HG02852 (cell line): ENCODE measurements at regions not wholly inside any gene's neighbourhood (a gene's known extent, or its start where the extent isn't known, plus 50 kb on each side); places are given as distances from the start of the nearest gene placed in this dataset.

Experiments used
- ATAC-seq: cut with Tn5 transposase; IDR thresholded peaks from one replicate; pipeline ENCODE4 v1.9.1; 2021; ENCODE audit warnings: mild to moderate bottlenecking, moderate library complexity; ENCODE audit not compliant: unreplicated experiment

DNA sequence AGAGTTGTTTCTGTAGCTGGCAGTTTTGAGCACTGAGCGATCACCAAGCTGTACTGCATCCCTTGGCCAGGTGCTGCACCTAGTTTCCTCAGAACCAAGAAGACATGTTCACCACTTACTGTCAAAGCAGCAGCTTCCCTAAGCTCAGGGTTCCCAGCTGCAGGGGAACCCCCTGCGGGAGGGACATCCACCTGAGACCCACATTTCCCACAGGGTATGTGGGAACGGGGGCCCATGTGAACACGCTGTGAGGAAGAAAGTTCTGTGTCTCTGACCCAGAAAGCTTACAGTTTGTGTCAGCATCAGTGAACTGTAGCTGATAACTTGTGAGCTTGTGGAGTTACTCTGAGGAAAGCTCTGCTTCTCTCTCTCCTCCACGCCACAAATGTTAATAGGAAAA is 436.8 kb upstream of the IGFBP3 start:
- ATAC-seq, result no peak

DNA sequence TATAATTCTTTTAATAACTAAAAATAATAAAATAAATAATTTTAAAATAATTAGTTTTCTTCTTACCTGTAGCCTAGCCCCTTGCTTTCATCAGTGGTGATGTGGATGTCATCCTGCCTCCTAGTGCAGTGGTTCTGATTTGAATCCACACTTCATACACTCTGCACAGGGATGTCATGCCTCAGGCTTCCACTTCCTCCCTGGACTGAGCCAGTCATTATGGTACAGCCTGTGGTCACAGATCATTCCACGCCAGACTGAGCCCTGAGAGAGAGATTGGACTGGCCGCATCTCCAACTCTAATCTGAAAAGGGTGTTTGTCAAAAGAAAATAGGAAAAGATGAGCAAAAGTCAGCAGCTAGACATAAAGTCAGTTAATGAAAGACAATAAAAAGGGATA is 436.2 kb upstream of the IGFBP3 start:
- ATAC-seq, result peak; percentile 61

DNA sequence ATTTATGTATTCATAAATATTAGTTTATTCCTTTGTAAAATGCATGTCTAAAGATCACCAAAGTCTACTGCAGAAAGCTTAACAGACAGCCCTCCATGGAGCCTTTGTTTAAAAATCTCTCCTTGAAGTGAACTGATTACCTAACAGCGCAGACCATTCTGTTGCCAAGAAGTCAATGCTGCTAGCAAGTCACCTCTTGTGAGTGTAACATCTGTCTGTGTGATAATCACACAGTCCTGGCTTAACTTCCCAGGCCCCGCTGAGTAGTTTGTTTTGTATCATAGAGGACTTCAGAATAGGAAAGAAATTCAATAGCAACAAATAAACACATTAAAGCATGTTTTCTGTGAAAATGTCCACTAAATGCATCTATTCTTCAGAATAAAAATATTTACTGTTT is 435.3 kb upstream of the IGFBP3 start:
- ATAC-seq, result no peak

DNA sequence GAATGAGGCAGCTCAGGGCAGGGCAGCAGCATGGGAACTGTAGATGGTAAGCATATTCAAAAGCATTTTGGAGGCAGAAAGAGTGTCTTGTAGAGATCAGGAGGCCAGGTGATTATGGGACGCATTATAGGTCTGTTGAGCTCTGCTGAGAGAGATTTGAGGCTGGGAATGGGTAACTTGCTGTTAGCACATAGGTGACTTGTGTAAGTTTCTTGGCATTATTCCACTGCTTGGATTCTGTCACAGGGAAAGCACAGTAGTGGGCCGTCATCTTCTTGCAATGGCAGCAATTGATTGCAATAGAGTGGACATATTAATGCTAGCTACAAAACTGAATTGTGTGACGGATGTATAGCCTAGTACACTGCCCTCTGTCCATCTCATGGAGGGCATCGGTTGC is 434.3 kb upstream of the IGFBP3 start:
- ATAC-seq, result no peak

DNA sequence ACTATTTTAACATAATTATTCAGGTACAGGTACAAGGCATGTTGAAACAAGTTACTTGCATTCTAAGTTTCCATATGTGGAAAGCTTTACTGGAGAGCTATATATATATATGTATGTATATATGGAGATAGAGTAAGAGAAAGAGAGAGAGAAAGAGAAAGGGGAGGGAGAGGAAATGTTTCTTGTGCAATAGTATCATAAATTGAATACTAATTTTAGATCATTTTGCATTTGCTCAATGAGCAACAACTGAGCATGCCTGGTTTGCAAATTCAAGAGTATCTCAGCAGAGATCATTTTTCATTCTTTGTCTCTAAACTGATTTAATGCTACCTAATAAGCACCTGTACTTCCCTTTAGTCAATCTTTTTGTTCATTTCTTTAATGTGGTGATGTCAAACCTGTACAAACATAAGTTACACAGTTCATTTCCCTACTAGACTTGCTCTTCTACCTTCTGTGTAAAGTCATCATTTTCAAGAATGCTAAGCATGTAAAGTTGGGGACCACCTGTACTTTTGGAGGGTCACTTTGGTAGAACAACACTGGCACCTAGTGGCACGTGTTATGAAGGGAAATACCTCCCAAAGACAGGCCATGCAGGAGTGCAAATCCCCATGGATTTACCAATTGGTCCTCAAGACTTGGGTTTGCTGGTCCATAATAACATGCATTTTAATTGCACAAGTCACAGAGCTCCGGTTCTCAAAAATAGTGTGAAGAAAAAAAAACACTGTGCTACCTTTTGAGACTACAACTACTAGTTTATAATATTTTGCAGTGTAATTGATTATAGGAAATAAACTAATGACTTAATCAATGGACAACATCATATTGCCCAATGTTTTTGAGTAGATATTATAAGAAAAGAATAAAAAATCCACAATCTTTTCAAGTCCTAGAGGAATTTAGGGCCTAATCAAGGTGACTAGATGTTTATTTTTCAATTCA is 431.2 kb upstream of the IGFBP3 start:
- ATAC-seq, result no peak

DNA sequence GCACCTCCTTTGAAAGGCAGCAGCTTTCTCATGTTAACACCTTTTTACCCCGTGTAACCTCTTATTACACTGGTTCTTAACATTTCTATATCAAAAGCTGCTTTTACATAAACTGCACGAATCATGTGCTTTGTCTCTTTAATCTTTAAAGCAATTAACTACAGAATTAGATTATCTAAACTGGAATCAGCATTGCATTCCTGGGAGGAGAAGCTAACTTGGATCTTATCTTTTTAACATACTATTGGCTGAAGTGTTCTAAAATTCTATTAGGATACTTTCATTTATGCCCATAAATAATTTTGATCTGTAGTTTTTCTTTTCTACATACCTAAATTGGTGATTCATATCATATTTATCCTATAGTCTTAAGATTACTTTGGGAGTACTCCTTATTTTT is 428.4 kb upstream of the IGFBP3 start:
- ATAC-seq, result no peak

DNA sequence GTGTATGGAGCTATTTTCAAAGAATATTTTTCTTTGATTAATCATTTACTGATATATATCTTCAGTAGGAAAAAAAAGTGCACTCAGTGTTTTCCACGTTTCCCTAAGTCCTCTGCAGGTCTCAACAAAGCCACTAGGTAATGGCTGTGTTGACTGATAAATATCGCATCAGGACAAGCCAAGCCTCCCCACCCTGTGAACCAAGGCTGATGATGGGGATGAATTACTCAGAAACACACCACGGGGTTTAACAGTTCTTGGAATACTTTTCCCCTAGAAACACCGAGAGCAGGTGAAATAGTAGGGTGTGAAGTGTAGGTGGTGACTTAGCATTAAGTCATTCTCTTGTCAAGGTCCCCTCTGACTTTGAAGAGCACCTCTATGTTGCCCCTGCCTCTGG is 423.5 kb upstream of the IGFBP3 start:
- no peak for ATAC-seq

DNA sequence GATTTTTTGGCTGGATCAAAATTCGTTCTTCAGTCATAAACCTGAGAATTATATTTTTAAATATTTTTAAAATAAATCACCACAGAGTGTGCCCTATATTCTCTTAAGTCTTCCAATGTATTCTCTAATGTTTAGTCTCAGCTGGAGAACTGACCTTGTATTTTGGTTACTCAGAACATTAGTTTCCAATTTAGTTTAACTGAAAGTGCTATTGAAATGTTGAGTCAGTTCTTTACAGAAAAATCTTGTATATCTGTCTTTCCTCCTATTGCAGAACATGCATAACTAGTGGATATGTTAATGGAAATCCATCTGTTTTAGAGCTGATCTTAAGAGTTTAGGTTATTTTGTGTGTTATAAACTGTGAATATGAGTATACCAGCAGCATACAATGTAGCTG is 422.7 kb upstream of the IGFBP3 start:
- ATAC-seq, result no peak

DNA sequence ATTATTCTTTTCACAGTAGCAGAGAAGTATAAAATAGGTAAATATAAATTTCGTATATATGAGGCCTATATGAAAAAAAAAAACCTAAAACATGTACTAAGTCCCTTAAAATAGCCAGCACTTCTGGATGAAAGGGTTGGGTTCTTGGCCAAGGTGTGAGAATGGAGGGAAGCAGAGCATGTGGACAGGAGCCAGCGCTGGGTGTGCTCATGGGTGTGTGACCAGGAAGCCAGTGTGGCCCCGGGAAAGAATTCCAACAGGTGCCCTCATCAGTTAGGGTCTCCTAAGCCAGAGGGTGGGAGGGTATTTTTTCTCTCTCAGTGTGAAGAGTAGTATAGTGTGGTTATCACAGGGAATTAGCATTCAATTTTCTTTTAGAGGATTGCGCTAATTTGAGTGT is 401.9 kb upstream of the IGFBP3 start:
- no peak for ATAC-seq

DNA sequence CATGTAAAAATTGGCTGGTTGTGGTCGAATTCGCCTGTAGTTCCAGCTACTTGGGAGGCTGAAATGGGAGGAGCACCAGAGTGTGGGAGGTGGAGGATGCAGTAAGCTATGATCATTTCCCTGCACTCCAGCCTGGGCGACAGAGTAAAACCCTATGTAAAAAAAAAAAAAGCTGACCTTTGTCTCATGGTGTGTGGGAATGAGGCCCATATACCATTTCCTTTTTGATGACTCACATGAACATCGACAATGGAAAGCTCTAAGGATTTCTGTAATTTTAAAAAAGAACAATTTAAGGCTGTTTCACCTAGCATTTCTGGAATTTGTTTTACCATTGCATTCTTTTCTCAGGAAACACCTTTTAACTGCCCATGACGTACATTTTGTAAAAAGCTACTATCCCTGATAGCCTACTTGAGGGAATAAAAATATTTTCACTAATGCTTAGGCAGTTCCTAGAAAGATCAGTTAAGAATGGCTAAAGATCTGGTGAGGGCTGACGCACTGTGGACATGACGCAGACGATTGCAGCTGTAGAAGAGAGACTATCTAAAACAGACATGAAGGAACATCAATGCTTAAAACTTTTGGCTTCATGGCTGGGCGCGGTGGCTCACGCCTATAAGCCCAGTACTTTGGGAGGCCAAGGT is 400.6 kb upstream of the IGFBP3 start:
- ATAC-seq, result no peak

DNA sequence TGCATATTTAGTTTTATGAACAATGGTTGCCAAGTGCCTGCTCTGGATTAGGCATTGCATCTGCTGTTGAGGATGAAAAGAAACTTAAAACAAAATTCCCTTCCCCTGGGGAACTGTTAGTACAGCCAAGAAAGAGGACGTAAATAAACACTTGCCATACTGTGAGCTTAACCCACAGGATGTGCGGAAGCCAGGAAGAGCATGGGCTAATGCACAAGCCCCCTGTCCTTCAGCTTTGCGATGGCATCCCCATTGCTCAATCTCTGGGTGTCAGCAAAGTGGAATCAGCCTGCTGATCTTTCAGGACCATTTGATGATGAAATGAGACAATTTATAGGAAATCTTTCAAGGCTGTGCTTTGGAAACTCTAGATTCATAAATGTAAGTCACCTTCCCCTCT is 399.9 kb upstream of the IGFBP3 start:
- no peak for ATAC-seq

DNA sequence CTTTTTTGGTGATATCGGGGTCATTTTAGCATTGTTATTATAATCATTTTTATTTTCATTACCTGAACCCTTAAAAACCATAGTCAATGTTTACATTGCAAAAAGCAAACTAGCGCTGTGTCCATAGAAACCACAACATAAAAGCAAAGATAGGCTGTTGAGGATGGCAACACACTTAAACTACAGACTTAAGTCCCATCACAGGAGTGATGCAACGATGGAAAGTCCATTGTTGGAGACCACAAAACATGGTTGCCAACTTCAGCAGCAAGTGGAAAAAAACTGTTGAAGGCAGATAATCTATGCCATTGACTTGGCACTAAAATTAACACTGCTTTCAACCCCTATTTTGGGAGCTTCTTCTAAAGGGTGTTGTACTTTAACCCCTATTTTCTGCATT is 398.8 kb upstream of the IGFBP3 start:
- ATAC-seq, result no peak

DNA sequence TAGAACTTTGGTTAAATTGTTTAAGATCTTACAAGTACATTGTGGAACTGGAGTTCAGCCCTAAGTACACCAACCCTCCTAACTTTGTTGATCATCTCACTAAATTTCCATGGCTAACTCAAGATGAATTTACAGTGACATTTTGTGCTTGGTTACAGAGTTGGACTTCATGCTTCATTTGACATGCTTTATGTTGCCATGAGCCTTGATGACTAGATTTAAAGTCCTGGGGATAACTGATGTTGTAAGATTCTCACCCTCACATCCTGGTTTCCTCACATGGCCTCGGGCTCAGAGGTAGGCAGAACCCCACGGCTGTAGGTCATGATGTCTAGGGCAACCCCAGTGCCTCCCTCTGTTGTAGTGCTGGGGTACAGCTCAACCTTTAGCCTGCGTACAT is 397.2 kb upstream of the IGFBP3 start:
- ATAC-seq, result no peak

DNA sequence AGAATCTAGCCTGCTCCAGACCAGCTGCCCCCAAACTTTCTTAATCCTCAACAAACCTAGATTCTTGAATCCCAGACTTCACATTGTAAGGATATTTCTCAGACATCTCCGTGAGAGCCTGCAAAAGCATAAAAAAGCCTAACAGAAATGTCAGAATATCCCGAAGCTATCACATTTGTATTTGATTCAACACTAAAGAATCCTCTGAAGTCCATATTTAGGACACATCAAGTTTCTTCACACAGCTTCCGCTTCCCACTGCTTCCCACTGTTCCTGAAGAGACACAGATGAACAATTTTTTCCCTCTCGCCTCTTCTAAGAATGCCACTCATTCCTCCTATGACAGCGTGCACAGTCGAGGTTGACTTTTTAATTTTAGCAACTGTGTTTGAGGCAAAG is 396.2 kb upstream of the IGFBP3 start:
- no peak for ATAC-seq

DNA sequence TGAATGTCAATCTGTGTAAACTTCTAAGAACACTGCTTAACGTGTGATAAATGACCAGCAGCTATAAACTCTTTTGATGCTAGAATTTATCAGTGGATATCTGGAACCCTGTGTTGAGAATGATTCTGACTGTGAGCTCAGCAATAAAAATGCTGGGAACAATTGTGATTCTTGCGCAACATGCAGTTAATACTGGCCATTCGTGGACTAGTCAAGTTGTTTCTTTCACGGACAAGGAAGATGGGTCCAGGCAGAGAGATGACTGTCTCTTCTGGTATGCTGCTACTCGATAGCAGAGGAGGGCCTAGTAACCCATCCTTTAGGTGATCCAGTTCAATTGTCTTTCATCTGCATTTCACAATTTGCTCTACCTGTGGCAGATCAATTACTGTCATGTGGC is 394.8 kb upstream of the IGFBP3 start:
- ATAC-seq, result no peak

DNA sequence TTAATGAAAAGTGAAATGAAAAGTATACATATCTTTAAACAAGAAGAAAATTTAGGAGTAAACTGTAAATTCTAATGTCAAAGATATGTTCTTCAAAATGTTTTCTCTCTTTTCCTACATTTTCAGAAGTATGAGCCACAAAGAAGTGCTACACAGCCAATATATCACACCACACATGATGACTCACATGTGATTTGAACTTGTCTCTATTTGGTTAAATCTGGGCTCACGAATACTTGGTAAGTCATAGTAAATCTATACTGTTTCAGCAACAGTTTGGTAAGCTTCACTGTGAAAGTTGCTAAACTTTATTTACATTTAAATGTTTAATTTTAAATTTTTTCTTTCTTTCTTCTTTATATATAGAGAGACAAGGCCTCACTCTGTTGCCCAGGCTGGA is 380.6 kb upstream of the IGFBP3 start:
- ATAC-seq, result no peak

DNA sequence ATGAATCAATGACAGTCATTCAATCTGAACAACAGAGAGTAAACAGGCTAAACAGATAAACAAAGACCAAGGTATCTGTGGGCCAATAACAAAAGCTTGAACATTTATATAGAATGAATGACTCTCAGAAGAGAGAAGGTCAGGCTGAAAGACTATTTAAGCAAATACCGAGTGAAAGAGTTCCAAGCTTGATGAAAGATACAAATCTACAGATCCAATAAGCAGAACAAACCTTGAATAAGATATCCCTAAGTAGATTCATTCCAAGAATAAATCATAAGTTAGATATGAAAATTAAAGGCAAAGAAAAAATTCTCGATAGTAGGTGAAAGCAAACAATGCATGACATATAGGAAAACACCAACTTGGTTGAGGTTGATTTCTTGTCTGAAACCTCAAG is 376.4 kb upstream of the IGFBP3 start:
- no peak for ATAC-seq

DNA sequence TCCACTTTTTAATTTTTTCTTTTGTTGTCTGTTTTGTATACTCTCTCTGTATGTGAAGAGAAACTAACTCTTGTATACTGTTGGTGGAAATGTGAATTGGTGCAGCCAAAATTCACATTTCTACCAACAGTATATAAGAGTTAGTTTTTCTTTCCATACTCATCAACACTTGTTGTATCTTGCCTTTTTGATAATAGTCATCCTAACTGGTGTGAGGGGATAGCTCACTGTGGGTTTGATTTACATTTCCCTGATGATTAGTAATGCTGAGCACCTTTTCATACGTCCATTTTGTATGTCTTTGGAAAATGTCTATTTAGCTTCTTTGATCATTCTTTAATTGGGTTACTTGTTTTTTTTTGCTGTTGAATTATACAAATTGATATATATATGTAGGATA is 375.5 kb upstream of the IGFBP3 start:
- ATAC-seq, result no peak

DNA sequence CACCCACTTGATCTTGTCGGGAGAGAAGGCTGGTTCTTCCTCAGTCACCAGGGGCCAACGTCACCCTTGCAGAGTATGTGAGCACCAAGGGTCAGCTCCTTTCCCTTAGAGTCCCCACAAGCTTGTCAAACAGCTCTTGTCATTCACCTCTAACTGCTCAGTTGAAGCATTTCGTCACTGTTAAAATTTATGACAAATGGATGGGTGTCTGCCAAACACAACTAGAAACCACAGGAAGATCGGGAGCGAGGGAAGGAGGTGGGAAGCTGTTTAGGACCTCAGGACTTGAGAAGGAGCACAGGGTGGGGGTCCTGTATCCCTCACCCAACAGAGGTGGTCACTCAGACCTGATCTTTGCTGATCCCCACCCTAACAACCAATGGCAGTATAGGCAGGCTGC is 373.3 kb upstream of the IGFBP3 start:
- ATAC-seq, result no peak

DNA sequence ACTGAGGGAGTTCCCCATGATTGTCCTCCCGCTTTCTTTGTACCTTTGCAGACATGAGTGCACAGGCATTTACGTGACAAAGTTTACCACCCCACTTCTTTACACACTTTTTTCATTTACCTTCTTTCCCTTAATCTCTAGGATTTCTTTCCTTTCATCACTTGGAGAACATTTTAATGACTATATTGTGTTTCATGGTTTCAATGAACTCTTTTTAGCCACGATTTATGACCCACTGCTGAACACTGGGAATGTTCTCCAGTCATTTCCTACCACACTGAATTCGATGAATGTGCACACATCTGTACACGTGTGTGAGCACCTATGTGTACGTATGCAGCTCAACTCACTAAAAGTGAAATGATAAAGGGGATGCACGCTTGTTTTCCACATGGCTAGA is 371.7 kb upstream of the IGFBP3 start:
- no peak for ATAC-seq

DNA sequence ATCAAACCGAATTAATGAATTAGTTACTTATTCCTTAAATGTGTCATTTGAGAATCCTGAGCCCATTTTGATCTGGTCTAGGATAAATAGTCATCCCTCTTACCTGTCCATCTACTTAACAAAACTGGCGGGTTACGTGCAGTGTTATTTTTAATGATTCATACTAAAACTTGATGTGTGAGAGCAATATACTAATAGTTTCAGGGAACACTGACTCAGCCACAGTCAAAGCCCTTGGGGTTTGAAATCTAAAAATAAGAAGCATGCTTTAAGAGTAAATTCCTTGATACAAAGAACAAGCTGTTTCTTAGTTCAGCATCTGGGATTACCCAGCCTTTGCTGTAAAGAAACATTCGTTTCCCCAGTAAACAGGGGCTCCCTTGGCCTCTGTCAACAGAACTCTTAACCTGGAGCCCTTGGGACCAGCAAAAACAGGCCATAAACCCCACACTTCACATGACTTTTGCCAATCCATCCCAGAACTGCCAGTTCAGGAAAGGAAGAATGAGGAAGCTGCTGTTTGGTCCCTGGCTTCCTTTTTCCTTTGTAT is 370.6 kb upstream of the IGFBP3 start:
- ATAC-seq, result peak; percentile 51

DNA sequence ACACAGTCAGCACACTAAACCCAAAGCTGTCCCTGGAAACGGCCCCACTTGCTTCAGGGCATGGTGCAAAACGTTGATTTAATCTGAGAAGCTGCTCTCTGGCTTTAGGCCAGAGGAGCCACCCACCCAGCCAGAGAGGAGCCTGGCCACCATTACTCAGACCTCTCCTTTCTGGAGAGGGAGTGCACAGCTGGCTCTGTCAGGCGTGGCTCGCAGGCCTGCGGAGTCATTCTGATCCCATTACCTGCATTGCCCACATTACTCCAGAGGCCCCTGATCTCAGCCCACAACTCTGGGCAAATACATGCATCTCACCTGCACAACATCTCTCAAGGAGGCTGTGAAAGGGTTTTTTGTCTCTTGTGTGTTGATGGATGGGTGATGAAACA is 370.0 kb upstream of the IGFBP3 start:
- ATAC-seq, result peak; percentile 70
